ENCODE measurements at regions not wholly inside any gene's neighbourhood (a gene's known extent, or its start where the extent isn't known, plus 50 kb on each side); places are given as distances from the start of the nearest gene placed in this dataset.

- Histone ChIP-seq H3K27me3 (replicated peaks in 1 of 4; ENCODE audit: control insufficient read depth in 3 of 4, extremely low read depth in 1 of 4, insufficient read depth in 3 of 4, low read length in 3 of 4) (peaks cover 0 to 3% (median 0%) of the 10 kb centered on the region in 4 experiments; a peak in 1 of 7 replicates), H2BK15ac (ENCODE audit: low read length) (no peak overlapping the region), H3K56ac (replicated peaks; ENCODE audit: insufficient read length, low read depth, low read length) (no peak overlapping the region), H3K14ac (ENCODE audit: insufficient read length) (no peak overlapping the region), H4K91ac (replicated peaks; ENCODE audit: insufficient read length, low read length) (no peak overlapping the region), H3K4me2 (ENCODE audit: insufficient read depth in 1 of 2, low read depth in 2 of 2, low read length in 2 of 2) (no peak overlapping the region), H2AK5ac (ENCODE audit: low read depth, low read length) (no peak overlapping the region), H3K9me3 (ENCODE audit: insufficient read depth in 2 of 2, low read depth in 1 of 2, low read length in 1 of 2) (no peaks in the 10 kb centered on the region), H3K79me2 (ENCODE audit: control insufficient read depth in 1 of 2, insufficient read depth in 2 of 2, low read length in 2 of 2) (no peaks in the 10 kb centered on the region), H3K9ac (replicated peaks in 1 of 4; ENCODE audit: extremely low read depth in 1 of 4, low read depth in 3 of 4, low read length in 3 of 4) (no peak overlapping the region), H3K4me1 (replicated peaks in 1 of 4; ENCODE audit: control insufficient read depth in 3 of 4, insufficient read depth in 4 of 4, low read length in 3 of 4) (no peaks in the 10 kb centered on the region), H3K18ac (ENCODE audit: extremely low read depth, low read length) (no peak overlapping the region), H4K5ac (ENCODE audit: insufficient read length, low read depth, low read length) (no peak overlapping the region), H2AFZ (ENCODE audit: low read length) (no peak overlapping the region; the same call in 1 of the 2 replicates), H2BK5ac (ENCODE audit: low read depth, low read length) (no peak overlapping the region), H4K8ac (ENCODE audit: extremely low read depth, insufficient read depth, low read length) (no peak overlapping the region; the same call in 1 of the 2 replicates), H3K4me3 (ENCODE audit: extremely low read depth in 1 of 4, insufficient read depth in 2 of 4, low read depth in 3 of 4, low read length in 4 of 4) (no peak overlapping the region), H4K20me1 (replicated peaks in 1 of 2; ENCODE audit: control insufficient read depth in 1 of 2, insufficient read depth in 2 of 2, low read length in 2 of 2) (no peaks in the 10 kb centered on the region), H3K36me3 (ENCODE audit: control insufficient read depth in 2 of 4, insufficient read depth in 4 of 4, low read length in 3 of 4) (no peaks in the 10 kb centered on the region), H3K27ac (ENCODE audit: low read depth, low read length) (no peak overlapping the region), H2BK20ac (ENCODE audit: low read length) (no peak overlapping the region), H2BK120ac (replicated peaks; ENCODE audit: low read depth, low read length) (no peak overlapping the region), H3K79me1 (ENCODE audit: low read depth, low read length) (no peaks in the 10 kb centered on the region), H3K4ac (replicated peaks; ENCODE audit: insufficient read length, low read depth, low read length) (no peak overlapping the region), H3K23me2 (ENCODE audit: low read depth, low read length) (no peaks in the 10 kb centered on the region), H3K23ac (ENCODE audit: insufficient read length) (no peak overlapping the region), H2BK12ac (ENCODE audit: low read depth, low read length) (no peak overlapping the region)
- TF ChIP-seq JUND (IDR thresholded peaks at IDR 0.05; ENCODE audit: low read length) (no peak), ATF2 (IDR thresholded peaks at IDR 0.05; ENCODE audit: low read length) (no peak), SIN3A (conservative IDR thresholded peaks at IDR 0.05 in 1 of 2, IDR thresholded peaks at IDR 0.05 in 1 of 2; ENCODE audit: low read depth in 1 of 2, low read length in 2 of 2) (no peak)
- TF ChIP-seq, protein P1, sequence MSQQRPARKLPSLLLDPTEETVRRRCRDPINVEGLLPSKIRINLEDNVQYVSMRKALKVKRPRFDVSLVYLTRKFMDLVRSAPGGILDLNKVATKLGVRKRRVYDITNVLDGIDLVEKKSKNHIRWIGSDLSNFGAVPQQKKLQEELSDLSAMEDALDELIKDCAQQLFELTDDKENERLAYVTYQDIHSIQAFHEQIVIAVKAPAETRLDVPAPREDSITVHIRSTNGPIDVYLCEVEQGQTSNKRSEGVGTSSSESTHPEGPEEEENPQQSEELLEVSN (IDR thresholded peaks at IDR 0.05), result no peak
- CTCF ChIA-PET (ENCODE audit: partially characterized antibody), result interaction anchor here (1.7 to 7.1 kb wide), 7 partner anchors 8 to 227 kb away, joined by 3 to 50 read pairs (median 11); no protein-coding TSS in a partner anchor
- no peak for FAIRE-seq
- no peak for DNase-seq (ENCODE audit: low read depth in 1 of 2, low spot score in 2 of 2)
- 90% methylated on average over 15 of the region's 15 CpGs; no CpG with 5 or more reads in 1 of the 2 experiments for WGBS, 2 experiments (ENCODE audit: extremely low coverage in 1 of 2, insufficient coverage in 1 of 2, insufficient read length in 1 of 2, insufficient replicate concordance in 2 of 2, low coverage in 1 of 2, low lambda C conversion rate in 2 of 2, missing lambda C conversion rate in 1 of 2)
- POLR2A ChIA-PET (ENCODE audit: partially characterized antibody), result no interaction called here
These were observed 115.3 kb upstream of the PROKR2 start for GRCh38 chr20:5432030-5432429.
